ENCODE measurements at regions not wholly inside any gene's neighbourhood (a gene's known extent, or its start where the extent isn't known, plus 50 kb on each side); places are given as distances from the start of the nearest gene placed in this dataset.

- H3K27me3 ChIP-seq (ENCODE audit: control insufficient read depth, insufficient read depth, low read length): no peaks in the 10 kb centered on the region
- no peak overlapping the region for H3K9ac ChIP-seq (ENCODE audit: low read depth, low read length)
- H3K9me3 ChIP-seq (ENCODE audit: control insufficient read depth, insufficient read depth, low read length): no peaks in the 10 kb centered on the region
- H3K36me3 ChIP-seq (ENCODE audit: control insufficient read depth, insufficient read depth, low read length): no peaks in the 10 kb centered on the region
- no peak overlapping the region for H3K4me3 ChIP-seq (ENCODE audit: low read depth, low read length)
- H3K4me1 ChIP-seq (ENCODE audit: control insufficient read depth, insufficient read depth, low read length): peaks cover 7% of the 10 kb centered on the region
- H3K27ac ChIP-seq (ENCODE audit: low read depth, low read length): no peak overlapping the region
Measured at GRCh38 chr2:144081272-144081671, 438.6 kb downstream of the ZEB2 start.

- no peaks in the 10 kb centered on the region for H3K27me3 ChIP-seq (ENCODE audit: control insufficient read depth, insufficient read depth, low read length)
- no peak overlapping the region for H3K27ac ChIP-seq (ENCODE audit: low read depth, low read length)
- H3K36me3 ChIP-seq (ENCODE audit: control insufficient read depth, insufficient read depth, low read length): no peaks in the 10 kb centered on the region
- no peak overlapping the region for H3K4me3 ChIP-seq (ENCODE audit: low read depth, low read length)
- H3K9me3 ChIP-seq (ENCODE audit: control insufficient read depth, insufficient read depth, low read length): no peaks in the 10 kb centered on the region
- no peak overlapping the region for H3K9ac ChIP-seq (ENCODE audit: low read depth, low read length)
- H3K4me1 ChIP-seq (ENCODE audit: control insufficient read depth, insufficient read depth, low read length): peaks cover 7% of the 10 kb centered on the region
Measured at GRCh38 chr2:144079803-144080202, 440.1 kb downstream of the ZEB2 start.

DNA sequence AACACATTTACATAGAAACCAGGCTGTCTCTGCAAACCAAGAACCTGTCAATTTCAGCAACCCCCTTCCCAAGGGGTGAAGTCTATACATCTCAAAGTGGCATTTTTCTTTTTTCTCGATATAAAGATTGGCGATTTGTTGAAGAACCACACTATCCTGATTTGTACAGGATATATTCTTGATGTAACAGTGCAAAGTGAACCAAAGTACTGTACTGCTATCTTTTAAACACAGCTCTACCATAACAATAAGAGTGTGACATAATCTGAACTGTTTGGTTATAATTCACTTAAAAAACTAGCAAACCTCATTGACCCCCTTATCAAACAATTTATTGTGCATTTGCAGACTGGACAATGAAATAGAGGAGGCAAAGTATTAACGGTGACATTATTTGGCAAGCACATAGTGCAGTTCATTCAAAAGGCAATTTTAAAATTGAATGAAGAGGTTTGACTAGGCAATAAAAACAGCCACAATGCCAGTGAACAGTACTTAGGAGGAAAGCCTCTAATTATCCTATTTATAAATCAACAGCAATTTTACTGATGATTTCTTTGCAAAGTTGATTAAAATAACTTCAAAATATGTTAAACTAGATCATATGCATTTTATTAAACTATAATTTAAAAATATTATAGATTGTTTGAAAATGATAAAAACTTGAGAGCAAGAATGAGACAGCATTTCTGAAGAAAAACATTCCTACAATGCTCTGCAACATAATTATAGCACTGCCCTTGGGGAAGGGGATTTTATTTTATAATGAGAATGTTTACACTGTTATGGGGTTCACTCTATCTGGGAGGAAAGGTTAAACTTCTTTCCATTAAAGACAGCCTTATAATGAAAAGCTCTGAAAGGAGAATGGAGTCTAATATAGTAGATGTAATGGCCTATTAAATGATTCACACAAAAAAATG lies 440.9 kb downstream of the ZEB2 start:
- Histone ChIP-seq H3K4me1 (ENCODE audit: control insufficient read depth, insufficient read depth, low read length) (peaks cover 7% of the 10 kb centered on the region), H3K27me3 (ENCODE audit: control insufficient read depth, insufficient read depth, low read length) (no peaks in the 10 kb centered on the region), H3K4me3 (ENCODE audit: low read depth, low read length) (no peak overlapping the region), H3K9ac (ENCODE audit: low read depth, low read length) (no peak overlapping the region), H3K36me3 (ENCODE audit: control insufficient read depth, insufficient read depth, low read length) (no peaks in the 10 kb centered on the region), H3K27ac (ENCODE audit: low read depth, low read length) (no peak overlapping the region), H3K9me3 (ENCODE audit: control insufficient read depth, insufficient read depth, low read length) (no peaks in the 10 kb centered on the region)

DNA sequence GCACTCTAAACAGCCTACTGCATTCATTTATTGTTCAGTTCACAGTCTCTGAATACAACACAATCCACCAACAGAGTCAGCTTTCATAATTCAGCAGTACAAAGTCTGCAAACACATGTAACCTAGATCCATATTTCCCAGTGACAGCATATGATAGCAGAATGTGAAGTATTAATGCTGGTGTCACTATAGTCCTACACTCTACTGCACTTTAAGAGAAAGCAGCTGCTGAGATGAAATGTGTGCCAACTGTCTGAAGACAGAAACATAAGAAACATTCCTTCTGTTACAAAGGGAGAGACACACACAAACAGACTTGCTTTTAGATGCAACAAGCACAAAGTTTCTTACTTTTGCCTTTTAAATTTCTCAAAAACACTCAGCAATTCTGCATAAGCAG lies 441.8 kb downstream of the ZEB2 start:
- Histone ChIP-seq H3K9ac (ENCODE audit: low read depth, low read length) (no peak overlapping the region), H3K27me3 (ENCODE audit: control insufficient read depth, insufficient read depth, low read length) (no peaks in the 10 kb centered on the region), H3K27ac (ENCODE audit: low read depth, low read length) (no peak overlapping the region), H3K4me1 (ENCODE audit: control insufficient read depth, insufficient read depth, low read length) (peaks cover 7% of the 10 kb centered on the region), H3K36me3 (ENCODE audit: control insufficient read depth, insufficient read depth, low read length) (no peaks in the 10 kb centered on the region), H3K9me3 (ENCODE audit: control insufficient read depth, insufficient read depth, low read length) (no peaks in the 10 kb centered on the region), H3K4me3 (ENCODE audit: low read depth, low read length) (no peak overlapping the region)

GRCh38 chr2:144074450-144074849 lies 445.5 kb downstream of the ZEB2 start:
- no peaks in the 10 kb centered on the region for H3K9me3 ChIP-seq (ENCODE audit: control insufficient read depth, insufficient read depth, low read length)
- no peak overlapping the region for H3K4me3 ChIP-seq (ENCODE audit: low read depth, low read length)
- no peaks in the 10 kb centered on the region for H3K27me3 ChIP-seq (ENCODE audit: control insufficient read depth, insufficient read depth, low read length)
- H3K36me3 ChIP-seq (ENCODE audit: control insufficient read depth, insufficient read depth, low read length): no peaks in the 10 kb centered on the region
- no peak overlapping the region for H3K27ac ChIP-seq (ENCODE audit: low read depth, low read length)
- no peaks in the 10 kb centered on the region; the same call in 1 of the 2 replicates for H3K4me1 ChIP-seq (ENCODE audit: control insufficient read depth, insufficient read depth, low read length)
- H3K9ac ChIP-seq (ENCODE audit: low read depth, low read length): no peak overlapping the region

DNA sequence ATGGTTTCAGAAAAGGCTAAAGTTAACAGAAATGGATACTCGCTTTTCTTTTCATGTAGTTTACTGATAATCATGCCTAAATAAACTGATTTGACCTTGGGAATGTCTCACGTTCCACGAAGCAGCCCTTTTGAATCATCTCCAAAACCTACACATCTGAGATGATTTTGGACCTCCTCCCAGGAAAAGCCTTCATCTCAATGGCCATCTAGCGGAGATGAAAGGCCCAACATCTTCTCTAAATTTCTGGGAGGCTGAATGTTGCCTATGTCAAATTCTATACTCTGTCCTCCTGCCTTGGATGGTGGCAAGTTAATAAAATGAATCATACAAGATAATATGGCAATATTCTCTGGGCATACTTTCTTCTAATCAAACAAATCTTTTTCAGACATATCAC lies 448.5 kb downstream of the ZEB2 start:
- Histone ChIP-seq H3K27ac (ENCODE audit: low read depth, low read length) (no peak overlapping the region), H3K4me3 (ENCODE audit: low read depth, low read length) (no peak overlapping the region), H3K9ac (ENCODE audit: low read depth, low read length) (no peak overlapping the region), H3K4me1 (ENCODE audit: control insufficient read depth, insufficient read depth, low read length) (peaks cover 16% of the 10 kb centered on the region), H3K27me3 (ENCODE audit: control insufficient read depth, insufficient read depth, low read length) (no peaks in the 10 kb centered on the region), H3K9me3 (ENCODE audit: control insufficient read depth, insufficient read depth, low read length) (no peaks in the 10 kb centered on the region), H3K36me3 (ENCODE audit: control insufficient read depth, insufficient read depth, low read length) (no peaks in the 10 kb centered on the region)

GRCh38 chr2:144067506-144067905 lies 452.4 kb downstream of the ZEB2 start:
- Histone ChIP-seq H3K9me3 (ENCODE audit: control insufficient read depth, insufficient read depth, low read length) (no peaks in the 10 kb centered on the region), H3K36me3 (ENCODE audit: control insufficient read depth, insufficient read depth, low read length) (no peaks in the 10 kb centered on the region), H3K4me3 (ENCODE audit: low read depth, low read length) (no peak overlapping the region), H3K4me1 (ENCODE audit: control insufficient read depth, insufficient read depth, low read length) (peaks cover 16% of the 10 kb centered on the region), H3K27ac (ENCODE audit: low read depth, low read length) (no peak overlapping the region), H3K9ac (ENCODE audit: low read depth, low read length) (no peak overlapping the region), H3K27me3 (ENCODE audit: control insufficient read depth, insufficient read depth, low read length) (no peaks in the 10 kb centered on the region)

DNA sequence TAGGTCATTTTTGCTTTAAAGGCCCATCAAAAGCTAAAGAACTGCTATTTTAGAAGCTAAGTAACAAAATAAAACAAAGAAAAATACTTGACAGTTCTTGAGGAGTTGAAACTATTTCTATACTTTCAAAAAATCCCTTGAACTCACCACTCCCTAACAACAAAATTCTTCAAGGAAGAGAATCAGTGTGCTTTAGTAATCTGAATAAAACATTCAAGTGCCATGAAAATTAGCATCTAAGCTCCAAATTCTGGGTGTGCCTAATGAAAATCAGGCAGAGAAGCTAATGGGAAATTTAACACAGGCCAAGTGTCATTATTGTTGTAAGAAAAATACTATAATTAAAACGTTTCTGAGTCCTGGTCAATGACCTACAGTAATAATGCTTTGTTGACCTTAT lies 456.3 kb downstream of the ZEB2 start:
- H3K4me3 ChIP-seq (ENCODE audit: low read depth, low read length): no peak overlapping the region
- H3K9me3 ChIP-seq (ENCODE audit: control insufficient read depth, insufficient read depth, low read length): no peaks in the 10 kb centered on the region
- H3K4me1 ChIP-seq (ENCODE audit: control insufficient read depth, insufficient read depth, low read length): peaks cover 12% of the 10 kb centered on the region
- H3K36me3 ChIP-seq (ENCODE audit: control insufficient read depth, insufficient read depth, low read length): no peaks in the 10 kb centered on the region
- no peak overlapping the region for H3K27ac ChIP-seq (ENCODE audit: low read depth, low read length)
- H3K9ac ChIP-seq (ENCODE audit: low read depth, low read length): no peak overlapping the region
- H3K27me3 ChIP-seq (ENCODE audit: control insufficient read depth, insufficient read depth, low read length): no peaks in the 10 kb centered on the region

DNA sequence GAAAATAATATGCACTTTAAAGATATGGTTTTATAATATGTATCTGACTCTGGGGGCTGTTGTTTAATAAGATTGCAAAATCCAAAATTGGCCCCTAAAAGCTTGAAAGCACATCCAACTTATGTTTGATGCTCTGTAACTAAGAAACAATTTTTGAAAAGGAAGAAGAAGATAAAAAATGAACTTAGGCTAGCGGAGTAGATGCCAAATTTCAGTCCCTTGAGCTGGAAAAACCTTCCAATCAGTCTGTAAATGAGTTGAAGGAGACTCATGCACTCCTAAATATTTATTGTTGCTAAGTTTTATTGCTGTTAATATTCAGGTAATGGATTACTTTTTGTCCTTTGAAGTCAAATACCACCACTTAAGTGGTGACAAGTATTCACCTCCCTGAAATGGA lies 465.0 kb downstream of the ZEB2 start:
- Histone ChIP-seq H3K4me3 (ENCODE audit: low read depth, low read length) (no peak overlapping the region), H3K9me3 (ENCODE audit: control insufficient read depth, insufficient read depth, low read length) (no peaks in the 10 kb centered on the region), H3K36me3 (ENCODE audit: control insufficient read depth, insufficient read depth, low read length) (no peaks in the 10 kb centered on the region), H3K4me1 (ENCODE audit: control insufficient read depth, insufficient read depth, low read length) (no peaks in the 10 kb centered on the region), H3K27me3 (ENCODE audit: control insufficient read depth, insufficient read depth, low read length) (no peaks in the 10 kb centered on the region), H3K9ac (ENCODE audit: low read depth, low read length) (no peak overlapping the region), H3K27ac (ENCODE audit: low read depth, low read length) (no peak overlapping the region)

DNA sequence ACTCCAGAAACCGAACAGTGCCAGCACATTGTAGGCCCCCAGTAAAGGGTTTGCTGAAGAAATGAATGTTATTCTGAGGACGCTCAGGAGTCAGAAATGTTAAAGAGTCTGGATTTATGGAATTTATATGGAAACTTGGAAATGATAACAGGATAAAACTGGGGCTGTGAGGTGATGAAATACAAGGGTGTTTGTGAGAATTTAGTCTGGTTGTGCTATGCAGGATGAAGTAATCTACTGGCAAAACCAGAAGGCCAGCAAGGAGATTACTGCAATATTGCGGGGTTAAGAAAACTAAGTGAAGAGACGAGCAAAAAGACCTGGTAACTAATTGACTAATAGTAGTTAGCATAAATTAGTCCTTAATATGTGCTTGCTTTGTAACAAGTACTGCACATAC lies 467.8 kb downstream of the ZEB2 start:
- Histone ChIP-seq H3K27ac (ENCODE audit: low read depth, low read length) (no peak overlapping the region), H3K4me3 (ENCODE audit: low read depth, low read length) (no peak overlapping the region), H3K9ac (ENCODE audit: low read depth, low read length) (no peak overlapping the region), H3K4me1 (ENCODE audit: control insufficient read depth, insufficient read depth, low read length) (no peaks in the 10 kb centered on the region), H3K36me3 (ENCODE audit: control insufficient read depth, insufficient read depth, low read length) (no peaks in the 10 kb centered on the region), H3K27me3 (ENCODE audit: control insufficient read depth, insufficient read depth, low read length) (no peaks in the 10 kb centered on the region), H3K9me3 (ENCODE audit: control insufficient read depth, insufficient read depth, low read length) (no peaks in the 10 kb centered on the region)

- no peak overlapping the region for H3K9ac ChIP-seq (ENCODE audit: low read depth, low read length)
- H3K27me3 ChIP-seq (ENCODE audit: control insufficient read depth, insufficient read depth, low read length): no peaks in the 10 kb centered on the region
- H3K9me3 ChIP-seq (ENCODE audit: control insufficient read depth, insufficient read depth, low read length): no peaks in the 10 kb centered on the region
- H3K27ac ChIP-seq (ENCODE audit: low read depth, low read length): no peak overlapping the region
- no peak overlapping the region for H3K4me3 ChIP-seq (ENCODE audit: low read depth, low read length)
- no peaks in the 10 kb centered on the region for H3K4me1 ChIP-seq (ENCODE audit: control insufficient read depth, insufficient read depth, low read length)
- no peaks in the 10 kb centered on the region for H3K36me3 ChIP-seq (ENCODE audit: control insufficient read depth, insufficient read depth, low read length)
Measured at GRCh38 chr2:144049137-144049536, 470.8 kb downstream of the ZEB2 start.

All from HUES48 (cell line).